Karpas-422 (cell line): ENCODE measurements at regions not wholly inside any gene's neighbourhood (a gene's known extent, or its start where the extent isn't known, plus 50 kb on each side); places are given as distances from the start of the nearest gene placed in this dataset.

Experiments
- DNase-seq: peaks from one replicate; pipeline ENCODE4 v3.0.0-alpha.2; 2015
- H2AFZ ChIP-seq: fragments of 200-600 bp; sonication (generic); 2 replicates; pipeline ENCODE4 v1.6.1; 2014; ENCODE audit warnings: antibody characterized with exemption, low read length, mixed read lengths
- H3K27ac ChIP-seq: fragments of 200-600 bp; sonication (generic); 2 replicates; pipeline ENCODE4 v1.5.1; 2014; ENCODE audit warnings: mild to moderate bottlenecking, low read length, moderate library complexity
- H3K27me3 ChIP-seq: fragments of 200-600 bp; sonication (generic); 2 replicates; pipeline ENCODE4 v1.6.1; 2014; ENCODE audit warnings: low read length, mixed read lengths
- H3K36me3 ChIP-seq: fragments of 200-600 bp; sonication (generic); 2 replicates; pipeline ENCODE4 v1.6.1; 2014; ENCODE audit warnings: low read length, mixed read lengths; ENCODE audit not compliant: insufficient read depth
- H3K4me1 ChIP-seq: fragments of 200-600 bp; sonication (generic); 2 replicates; pipeline ENCODE4 v1.6.1; 2014; ENCODE audit warnings: mild to moderate bottlenecking, low read length, mixed read lengths
- H3K4me2 ChIP-seq: fragments of 200-600 bp; sonication (generic); 2 replicates; pipeline ENCODE4 v1.6.1; 2014; ENCODE audit warnings: low read length, low read depth, mild to moderate bottlenecking; ENCODE audit not compliant: poor library complexity, severe bottlenecking
- H3K4me3 ChIP-seq: fragments of 200-600 bp; sonication (generic); 2 replicates; pipeline ENCODE4 v1.5.1; 2014; ENCODE audit warnings: mild to moderate bottlenecking, antibody characterized with exemption, low read length, mixed read lengths
- H3K79me2 ChIP-seq: fragments of 200-600 bp; sonication (generic); 2 replicates; pipeline ENCODE4 v1.6.1; 2014; ENCODE audit warnings: mild to moderate bottlenecking, low read length, mixed read lengths
- H3K9ac ChIP-seq: fragments of 200-600 bp; sonication (generic); 2 replicates; pipeline ENCODE4 v1.6.0; 2014; ENCODE audit warnings: low read length
- H3K9me2 ChIP-seq: fragments of 200-600 bp; sonication (generic), shearing (Covaris generic); replicated peaks from 2 replicates; pipeline ENCODE4 v1.6.0; 2014; ENCODE audit warnings: mild to moderate bottlenecking, low read length, moderate library complexity; ENCODE audit not compliant: insufficient read depth
- H3K9me3 ChIP-seq: fragments of 300-700, 200-600 bp; sonication (generic); 2 replicates; pipeline ENCODE4 v1.6.1; 2014; ENCODE audit warnings: low read length, mixed read lengths
- H4K20me1 ChIP-seq: fragments of 200-600 bp; sonication (generic); 2 replicates; pipeline ENCODE4 v1.6.1; 2014; ENCODE audit warnings: mild to moderate bottlenecking, antibody characterized with exemption, low read length, low read depth; ENCODE audit not compliant: insufficient read depth

DNA sequence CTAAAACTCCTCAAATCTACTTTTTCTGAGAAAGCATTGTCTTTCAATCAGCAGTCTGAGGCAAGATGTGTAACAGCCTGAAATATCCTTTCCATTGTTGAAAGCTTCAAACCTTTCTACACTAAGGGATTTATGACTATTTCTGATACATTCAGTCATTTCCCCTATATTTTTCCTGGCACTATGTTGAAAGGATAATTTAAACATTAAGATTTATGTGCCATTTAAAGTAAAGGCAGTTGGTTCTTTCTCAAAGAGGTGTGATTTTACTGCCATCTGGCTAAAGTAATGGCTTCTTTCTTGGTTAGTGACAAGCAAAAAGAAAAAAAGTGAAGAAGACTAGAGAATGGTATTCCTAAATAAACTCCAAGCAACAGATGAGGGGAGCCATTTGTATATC is 249.6 kb upstream of the COL8A1 start:
- Histone ChIP-seq H3K27ac (no peak overlapping the region), H3K9me2 (no peaks in the 10 kb centered on the region), H3K9ac (no peak overlapping the region), H3K36me3 (no peaks in the 10 kb centered on the region), H3K4me3 (no peak overlapping the region), H4K20me1 (no peaks in the 10 kb centered on the region), H3K4me2 (no peak overlapping the region), H3K79me2 (no peaks in the 10 kb centered on the region), H3K4me1 (no peaks in the 10 kb centered on the region), H3K27me3 (no peaks in the 10 kb centered on the region), H2AFZ (no peak overlapping the region), H3K9me3 (no peaks in the 10 kb centered on the region)
- DNase-seq: no peak

DNA sequence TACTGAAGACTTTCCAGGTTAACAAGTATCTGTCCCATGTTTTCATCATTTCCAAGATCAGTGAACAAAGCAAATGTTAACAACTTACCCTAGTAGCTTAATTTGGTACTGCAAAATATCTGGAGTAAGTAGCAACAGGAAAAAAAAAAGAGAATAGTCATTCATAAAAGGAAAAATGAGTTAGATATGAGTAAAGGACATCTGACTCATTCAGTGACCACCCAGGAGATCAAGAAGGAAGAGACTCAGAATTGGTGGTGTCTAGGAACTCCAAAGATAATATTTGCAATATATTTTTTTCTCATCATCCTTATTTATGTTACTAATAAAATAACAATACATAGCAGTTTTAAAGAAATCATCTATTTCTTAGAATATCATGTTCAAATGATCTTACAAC is 253.8 kb upstream of the COL8A1 start:
- H3K9me2 ChIP-seq: no peaks in the 10 kb centered on the region
- H3K27ac ChIP-seq: no peak overlapping the region
- H3K4me2 ChIP-seq: no peak overlapping the region
- no peak overlapping the region for H3K9ac ChIP-seq
- no peaks in the 10 kb centered on the region for H3K79me2 ChIP-seq
- H3K4me1 ChIP-seq: no peaks in the 10 kb centered on the region
- no peaks in the 10 kb centered on the region for H3K36me3 ChIP-seq
- H3K4me3 ChIP-seq: no peak overlapping the region
- H3K9me3 ChIP-seq: no peaks in the 10 kb centered on the region
- no peaks in the 10 kb centered on the region for H3K27me3 ChIP-seq
- H4K20me1 ChIP-seq: no peaks in the 10 kb centered on the region
- no peak for DNase-seq
- H2AFZ ChIP-seq: no peak overlapping the region

DNA sequence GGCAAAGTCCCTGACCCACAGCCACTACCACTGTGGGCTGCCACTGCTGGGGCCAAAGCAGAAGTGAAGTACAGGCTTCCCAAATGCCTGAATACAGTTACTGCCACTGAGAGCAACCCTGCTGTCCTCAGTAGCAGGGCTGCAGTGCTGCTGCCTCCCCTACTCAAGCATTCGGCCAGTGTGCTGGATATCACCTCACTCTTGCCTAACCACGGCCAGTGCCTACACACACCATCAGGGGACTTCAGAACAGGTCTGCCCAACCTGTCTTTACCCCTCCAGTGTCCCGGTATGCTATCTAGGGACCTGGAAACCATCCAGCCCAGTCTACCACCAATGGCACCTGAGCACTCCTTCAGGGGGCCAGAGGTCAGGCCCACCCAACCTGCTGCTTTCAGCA is 261.5 kb upstream of the COL8A1 start:
- Histone ChIP-seq H3K9ac (no peak overlapping the region), H3K4me3 (no peak overlapping the region), H3K27me3 (no peaks in the 10 kb centered on the region), H3K79me2 (no peaks in the 10 kb centered on the region), H4K20me1 (no peaks in the 10 kb centered on the region), H3K9me2 (no peaks in the 10 kb centered on the region), H3K9me3 (no peaks in the 10 kb centered on the region), H2AFZ (no peak overlapping the region), H3K36me3 (no peaks in the 10 kb centered on the region), H3K27ac (no peak overlapping the region), H3K4me1 (no peaks in the 10 kb centered on the region), H3K4me2 (no peak overlapping the region)
- no peak for DNase-seq

DNA sequence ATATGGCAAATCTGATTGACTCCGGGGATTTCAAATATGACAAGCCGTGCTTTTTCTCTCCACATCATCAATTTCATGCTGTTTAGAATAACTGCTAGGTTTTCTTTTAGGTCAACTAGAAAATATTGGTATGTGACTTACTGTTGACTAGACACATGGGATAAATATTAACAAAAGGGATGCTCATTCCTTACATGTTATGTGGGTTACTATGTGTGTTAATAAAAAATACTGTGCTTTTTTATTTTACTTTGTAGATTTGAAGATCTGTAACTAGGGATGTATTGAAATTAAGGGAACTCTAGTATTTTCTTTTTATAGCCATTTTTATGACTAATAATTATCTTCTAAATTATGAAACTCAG is 264.6 kb upstream of the COL8A1 start:
- no peak overlapping the region for H3K27ac ChIP-seq
- no peaks in the 10 kb centered on the region for H3K9me3 ChIP-seq
- no peak overlapping the region for H3K9ac ChIP-seq
- no peaks in the 10 kb centered on the region for H4K20me1 ChIP-seq
- no peaks in the 10 kb centered on the region for H3K27me3 ChIP-seq
- no peaks in the 10 kb centered on the region for H3K36me3 ChIP-seq
- no peak for DNase-seq
- H3K4me1 ChIP-seq: no peaks in the 10 kb centered on the region
- H3K9me2 ChIP-seq: no peaks in the 10 kb centered on the region
- H3K4me3 ChIP-seq: no peak overlapping the region
- no peaks in the 10 kb centered on the region for H3K79me2 ChIP-seq
- H3K4me2 ChIP-seq: no peak overlapping the region
- H2AFZ ChIP-seq: no peak overlapping the region

DNA sequence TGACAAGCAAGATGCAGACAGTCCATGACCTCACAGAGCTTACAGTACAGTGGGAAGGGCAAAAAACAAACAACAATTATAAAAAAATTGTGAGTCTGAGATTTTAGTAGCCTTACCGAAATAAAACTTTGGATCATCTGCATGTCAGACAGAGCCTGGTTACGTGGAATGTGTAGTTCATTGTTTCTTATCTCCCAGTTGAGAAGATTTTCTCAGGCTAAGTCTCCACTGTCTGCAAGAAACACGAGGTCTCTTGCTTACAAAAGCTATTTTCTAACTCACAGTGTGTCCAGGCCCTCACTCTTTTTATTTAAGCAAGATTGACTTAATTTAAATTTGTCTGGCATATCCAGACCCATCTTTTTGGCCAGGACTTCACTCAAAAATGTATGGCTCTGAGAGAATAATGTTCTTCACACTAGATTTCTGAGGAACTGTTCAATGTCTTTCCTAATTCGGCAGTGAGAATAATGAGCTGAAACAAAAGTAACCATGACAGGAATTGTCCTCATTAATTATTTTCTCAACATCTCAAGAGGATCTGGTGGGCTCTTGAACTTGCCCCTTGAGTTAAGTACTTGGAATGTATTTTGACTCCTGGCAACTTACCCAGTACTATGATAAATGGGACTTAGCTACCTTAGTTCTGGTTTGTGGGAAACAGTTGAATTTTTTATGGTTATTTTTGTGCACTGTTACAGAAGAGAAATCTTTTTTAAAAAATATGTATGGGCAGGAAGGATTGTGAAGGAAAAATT is 265.1 kb upstream of the COL8A1 start:
- H3K36me3 ChIP-seq: no peaks in the 10 kb centered on the region
- H3K4me3 ChIP-seq: no peak overlapping the region
- no peak overlapping the region for H3K4me2 ChIP-seq
- H3K9me2 ChIP-seq: no peaks in the 10 kb centered on the region
- DNase-seq: no peak
- no peaks in the 10 kb centered on the region for H3K4me1 ChIP-seq
- no peaks in the 10 kb centered on the region for H3K27me3 ChIP-seq
- H3K9ac ChIP-seq: no peak overlapping the region
- no peaks in the 10 kb centered on the region for H4K20me1 ChIP-seq
- H2AFZ ChIP-seq: no peak overlapping the region
- H3K27ac ChIP-seq: no peak overlapping the region
- H3K79me2 ChIP-seq: no peaks in the 10 kb centered on the region
- H3K9me3 ChIP-seq: no peaks in the 10 kb centered on the region

DNA sequence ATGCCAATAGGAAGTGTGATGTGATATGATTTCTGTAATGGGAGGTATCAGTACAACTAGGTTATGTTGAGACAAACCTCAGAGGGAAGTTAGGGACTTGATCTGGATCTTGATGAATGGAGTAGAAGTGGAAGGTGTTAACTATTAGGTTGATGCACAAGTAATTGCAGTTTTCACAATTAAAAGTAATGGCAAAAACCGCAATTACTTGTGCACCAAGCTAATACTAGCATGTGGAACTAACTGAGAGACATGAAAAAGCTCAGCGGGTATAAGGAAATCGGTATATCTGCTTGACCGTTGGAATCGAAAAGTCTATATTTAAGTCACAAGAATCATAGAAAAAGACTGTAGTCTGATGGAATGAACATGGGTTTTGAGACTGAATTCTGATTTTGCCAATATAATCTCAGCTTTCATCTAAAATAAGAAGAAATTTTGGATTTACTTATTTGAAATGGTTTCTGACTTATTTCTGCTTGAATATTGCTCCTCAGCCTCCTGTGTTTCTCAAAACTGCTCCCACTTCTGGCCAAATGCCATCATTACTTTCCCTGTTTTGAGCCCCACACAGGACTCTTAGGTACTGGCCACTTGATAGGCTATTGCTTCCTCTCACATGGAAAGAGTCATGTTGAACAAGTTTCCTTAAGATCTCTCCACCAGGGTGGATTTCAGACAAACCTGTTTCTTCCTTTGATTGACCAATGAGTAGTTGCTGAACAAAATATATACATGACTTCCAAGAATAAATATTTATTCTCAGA is 271.5 kb upstream of the COL8A1 start:
- peak; percentile 20 for DNase-seq
- H3K4me2 ChIP-seq: no peak overlapping the region
- no peaks in the 10 kb centered on the region for H3K27me3 ChIP-seq
- no peaks in the 10 kb centered on the region for H3K9me3 ChIP-seq
- no peaks in the 10 kb centered on the region for H3K4me1 ChIP-seq
- no peaks in the 10 kb centered on the region for H3K36me3 ChIP-seq
- no peak overlapping the region for H3K9ac ChIP-seq
- no peak overlapping the region for H3K4me3 ChIP-seq
- no peaks in the 10 kb centered on the region for H3K9me2 ChIP-seq
- H3K27ac ChIP-seq: no peak overlapping the region
- H2AFZ ChIP-seq: no peak overlapping the region
- H4K20me1 ChIP-seq: no peaks in the 10 kb centered on the region
- no peaks in the 10 kb centered on the region for H3K79me2 ChIP-seq

DNA sequence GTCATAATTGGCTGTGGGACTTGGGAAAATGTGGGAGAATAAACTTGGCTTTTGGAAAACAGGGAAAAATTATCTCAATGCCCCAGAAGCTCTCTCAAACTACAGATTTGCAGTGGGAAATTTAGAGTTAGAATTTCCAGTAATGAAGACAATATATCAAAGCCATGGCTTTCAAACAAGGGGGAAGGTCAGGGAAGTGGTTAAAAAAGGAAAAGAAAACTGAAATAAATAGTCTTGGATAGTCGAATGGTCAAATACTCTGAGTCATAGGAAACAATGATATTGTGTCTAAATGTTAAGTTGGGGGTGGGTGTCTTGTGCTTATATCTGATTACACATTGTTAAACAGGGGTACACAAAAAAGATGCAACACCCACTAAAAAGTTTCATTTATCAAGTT is 272.4 kb upstream of the COL8A1 start:
- H3K4me3 ChIP-seq: no peak overlapping the region
- no peak overlapping the region for H3K9ac ChIP-seq
- no peaks in the 10 kb centered on the region for H4K20me1 ChIP-seq
- H3K4me1 ChIP-seq: no peaks in the 10 kb centered on the region
- no peak for DNase-seq
- no peaks in the 10 kb centered on the region for H3K36me3 ChIP-seq
- H3K79me2 ChIP-seq: no peaks in the 10 kb centered on the region
- no peak overlapping the region for H3K4me2 ChIP-seq
- H3K27ac ChIP-seq: no peak overlapping the region
- H3K9me2 ChIP-seq: no peaks in the 10 kb centered on the region
- no peaks in the 10 kb centered on the region for H3K27me3 ChIP-seq
- no peaks in the 10 kb centered on the region for H3K9me3 ChIP-seq
- H2AFZ ChIP-seq: no peak overlapping the region

DNA sequence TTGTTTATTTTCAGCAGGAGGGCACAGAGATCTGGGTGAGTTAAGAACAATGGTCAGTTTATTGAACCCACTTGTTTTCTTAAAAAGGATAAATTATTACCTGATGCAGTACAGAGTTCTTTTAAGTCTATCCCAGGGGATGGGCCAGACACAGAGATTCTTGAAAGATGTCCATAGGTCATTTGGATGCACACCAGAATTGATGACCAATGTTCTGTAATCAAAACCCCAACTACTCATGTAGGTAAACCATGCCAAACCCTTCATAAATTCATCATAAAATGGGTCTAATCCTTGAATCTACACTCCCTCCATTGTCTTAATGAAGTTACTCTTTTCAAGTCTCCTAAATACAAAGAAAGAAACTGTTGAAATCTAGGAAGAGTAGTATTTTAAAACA is 273.0 kb upstream of the COL8A1 start:
- no peaks in the 10 kb centered on the region for H4K20me1 ChIP-seq
- no peak overlapping the region for H3K4me2 ChIP-seq

More for the DNA sequence above, 273.0 kb upstream of the COL8A1 start:
- H3K4me1 ChIP-seq: no peaks in the 10 kb centered on the region
- H3K9ac ChIP-seq: no peak overlapping the region
- no peaks in the 10 kb centered on the region for H3K79me2 ChIP-seq
- H2AFZ ChIP-seq: no peak overlapping the region
- no peak for DNase-seq
- H3K9me2 ChIP-seq: no peaks in the 10 kb centered on the region
- no peaks in the 10 kb centered on the region for H3K9me3 ChIP-seq
- H3K27me3 ChIP-seq: no peaks in the 10 kb centered on the region
- no peak overlapping the region for H3K4me3 ChIP-seq
- no peaks in the 10 kb centered on the region for H3K36me3 ChIP-seq
- no peak overlapping the region for H3K27ac ChIP-seq
